HG02870 (cell line): ENCODE measurements at regions not wholly inside any gene's neighbourhood (a gene's known extent, or its start where the extent isn't known, plus 50 kb on each side); places are given as distances from the start of the nearest gene placed in this dataset.

Experiments
- ATAC-seq: cut with Tn5 transposase; IDR thresholded peaks from one replicate; pipeline ENCODE4 v1.9.1; 2021; ENCODE audit warnings: mild to moderate bottlenecking, moderate library complexity; ENCODE audit not compliant: unreplicated experiment

GRCh38 chr7:118075936-118076335 lies 108.0 kb upstream of the LSM8 start:
- no peak for ATAC-seq

DNA sequence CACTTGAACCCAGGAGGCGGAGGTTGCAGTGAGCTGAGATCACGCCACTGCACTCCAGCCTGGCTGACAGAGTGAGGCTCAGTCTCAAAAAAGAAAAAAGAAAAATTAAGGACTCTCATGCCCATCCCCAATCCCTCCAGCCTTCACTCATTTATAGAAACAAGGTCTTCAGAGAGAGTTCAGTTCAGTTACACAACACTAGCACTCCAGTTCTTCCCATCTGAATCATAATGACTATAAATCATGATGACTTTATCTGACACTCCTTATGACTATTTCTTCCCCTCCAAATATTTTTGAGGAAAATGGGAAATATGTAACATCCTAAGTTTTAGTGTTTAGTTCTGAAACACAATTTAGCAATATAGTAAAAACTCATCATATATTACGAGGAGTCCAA lies 107.4 kb upstream of the LSM8 start:
- no peak for ATAC-seq

GRCh38 chr7:118078015-118078414 lies 105.9 kb upstream of the LSM8 start:
- ATAC-seq: no peak

- no peak for ATAC-seq
These were observed 104.6 kb upstream of the LSM8 start for GRCh38 chr7:118079369-118079768.

- peak; percentile 98 for ATAC-seq
These were observed 103.0 kb upstream of the LSM8 start for GRCh38 chr7:118080947-118081346.

- ATAC-seq: no peak
These were observed 101.5 kb upstream of the LSM8 start for GRCh38 chr7:118082506-118082905.

DNA sequence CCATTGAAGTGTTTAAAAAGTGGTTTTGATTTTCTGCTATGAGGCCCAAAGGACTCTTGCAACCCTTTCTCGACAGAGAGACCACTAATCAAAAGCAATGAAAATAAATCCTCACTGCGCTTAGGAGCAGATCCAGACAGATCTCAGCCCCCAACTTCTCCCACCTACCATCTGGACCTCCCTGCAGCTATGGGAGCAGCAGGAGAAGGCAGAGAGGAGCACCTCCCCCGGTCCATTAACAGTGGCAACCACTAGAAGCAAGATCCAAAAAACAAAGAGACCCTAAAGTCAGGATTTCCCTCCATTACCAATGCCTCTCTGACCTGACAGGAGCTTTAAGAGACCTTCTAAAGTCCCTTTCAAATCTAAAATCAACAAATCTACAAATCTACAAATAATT lies 99.0 kb upstream of the LSM8 start:
- ATAC-seq: no peak

- ATAC-seq: no peak
These were observed 96.8 kb upstream of the LSM8 start for GRCh38 chr7:118087126-118087525.

DNA sequence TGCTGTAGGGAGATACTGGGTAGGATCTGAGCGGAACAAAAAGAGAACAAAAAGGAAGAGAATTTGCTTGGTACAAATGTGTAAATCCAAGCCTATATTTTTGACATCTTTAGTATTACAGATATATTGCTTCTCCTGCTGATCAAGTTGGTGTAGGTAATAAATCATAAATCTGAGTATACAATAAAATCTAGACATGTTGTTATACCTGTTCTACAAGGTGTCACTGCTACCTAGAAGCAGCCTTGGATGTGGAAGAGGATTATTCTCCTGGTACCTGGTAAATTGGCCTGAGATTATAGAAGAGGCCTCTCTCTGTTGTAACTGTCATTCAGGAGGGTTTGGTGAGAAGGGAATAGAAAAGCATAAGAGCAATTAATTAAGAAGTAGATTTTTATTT lies 89.9 kb upstream of the LSM8 start:
- ATAC-seq: no peak

GRCh38 chr7:118104812-118105441 lies 79.0 kb upstream of the LSM8 start:
- peak; percentile 69 for ATAC-seq

DNA sequence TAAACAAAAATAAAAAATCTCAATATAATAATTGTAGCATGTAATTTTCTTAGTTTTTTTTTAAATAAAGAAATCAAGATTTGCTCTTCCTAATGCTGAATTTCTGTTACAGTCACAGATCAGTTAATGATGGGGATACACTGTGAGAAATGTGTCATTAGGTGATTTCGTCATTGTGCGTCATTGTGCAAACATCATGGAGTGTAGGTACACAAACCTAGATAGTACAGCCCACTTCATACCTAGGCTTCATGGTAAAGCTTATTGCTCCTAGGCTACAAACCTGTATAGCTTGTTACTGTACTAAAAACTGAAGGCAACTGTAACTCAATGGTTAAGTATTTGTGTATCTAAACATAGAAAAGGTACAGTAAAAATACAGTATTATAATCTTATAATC lies 74.4 kb upstream of the LSM8 start:
- ATAC-seq: peak; percentile 15

DNA sequence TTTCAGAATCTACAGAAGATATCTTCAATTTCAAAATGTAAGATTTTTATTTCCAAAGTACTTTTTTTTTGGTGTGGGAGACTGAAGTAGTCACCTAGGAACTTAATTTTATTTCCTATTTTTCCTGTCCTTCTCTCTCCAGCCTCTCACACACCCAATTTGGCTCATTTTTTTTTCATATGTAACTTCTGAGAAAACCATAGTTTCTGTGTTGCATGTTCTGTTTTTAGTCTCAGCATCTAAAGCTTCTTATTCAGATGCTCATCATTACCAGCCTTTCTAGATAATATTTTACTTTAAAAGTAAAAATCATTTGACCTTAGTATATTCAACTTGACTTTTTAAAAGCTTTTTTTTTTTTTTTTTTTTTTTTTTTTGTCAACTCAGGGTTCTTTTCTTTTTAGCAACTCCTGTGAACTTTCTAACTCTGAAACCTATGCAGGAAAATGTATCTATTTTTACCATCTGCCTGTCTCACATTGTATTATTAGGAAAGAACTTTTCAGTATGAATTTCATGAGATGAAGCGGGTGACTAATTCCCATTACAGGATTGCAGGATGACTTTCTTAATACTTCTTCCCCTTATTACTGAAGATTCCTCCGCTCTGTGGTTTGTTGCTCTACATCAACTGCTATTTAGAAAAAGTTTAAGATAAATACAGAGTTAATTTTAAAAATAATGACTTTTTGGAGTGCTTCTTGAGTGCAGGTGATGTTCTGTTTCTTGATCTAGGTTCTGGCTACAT lies 73.6 kb upstream of the LSM8 start:
- peak; percentile 59 for ATAC-seq

GRCh38 chr7:118111347-118111746 lies 72.6 kb upstream of the LSM8 start:
- ATAC-seq: no peak

DNA sequence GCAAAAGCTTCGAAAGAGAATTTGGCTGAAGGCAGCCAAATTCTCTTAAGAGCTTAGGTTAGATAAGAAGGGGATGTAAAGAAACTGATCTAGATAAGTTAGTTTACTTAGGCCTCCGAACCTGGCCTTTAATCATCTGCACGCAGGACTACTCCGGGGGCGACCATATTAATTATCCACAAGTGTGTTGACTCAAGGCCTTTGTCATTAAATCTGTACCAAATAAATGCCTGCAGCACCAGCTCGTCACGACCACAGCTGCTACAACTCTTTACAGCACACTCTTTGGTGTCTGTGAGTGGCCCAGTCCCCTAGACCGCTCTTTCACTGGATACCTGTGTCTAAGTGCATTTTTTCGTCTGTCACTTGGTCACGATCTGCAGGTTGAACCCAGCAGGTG lies 69.8 kb upstream of the LSM8 start:
- no peak for ATAC-seq

DNA sequence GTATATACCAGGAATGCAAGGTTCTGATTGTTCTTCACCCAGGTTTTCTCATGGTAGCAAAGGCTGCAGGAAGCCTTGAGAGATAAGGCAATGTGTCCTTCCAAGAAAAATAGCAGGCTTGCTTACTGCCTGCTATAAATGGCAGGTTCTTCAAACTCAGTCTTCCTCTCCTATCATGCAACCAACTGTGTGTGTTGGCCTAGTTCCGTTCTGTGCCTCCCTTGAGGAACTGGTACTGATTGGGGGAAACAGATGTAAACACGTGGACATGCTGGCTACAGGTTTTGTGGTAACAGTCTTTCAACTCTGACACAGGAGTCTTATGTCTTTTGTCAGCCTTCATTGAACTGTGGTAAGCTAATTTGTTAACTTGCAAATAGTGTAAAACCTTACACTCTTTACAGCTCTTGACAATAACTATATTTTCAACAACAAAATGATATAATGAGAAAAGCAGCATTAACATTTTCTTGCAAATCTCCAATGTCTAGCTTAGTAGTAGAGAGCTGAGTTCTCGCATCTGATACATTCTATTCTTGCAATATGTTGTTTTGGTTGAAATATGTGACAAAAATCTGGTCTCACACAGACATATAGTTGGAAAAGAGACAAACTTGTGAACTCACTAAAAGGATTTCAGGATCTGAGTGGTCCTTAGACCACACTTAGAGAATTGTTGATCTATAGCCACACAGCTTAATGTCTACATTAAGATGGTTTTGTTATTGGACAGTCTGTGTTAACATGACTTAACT lies 54.7 kb upstream of the LSM8 start:
- ATAC-seq: peak; percentile 87

DNA sequence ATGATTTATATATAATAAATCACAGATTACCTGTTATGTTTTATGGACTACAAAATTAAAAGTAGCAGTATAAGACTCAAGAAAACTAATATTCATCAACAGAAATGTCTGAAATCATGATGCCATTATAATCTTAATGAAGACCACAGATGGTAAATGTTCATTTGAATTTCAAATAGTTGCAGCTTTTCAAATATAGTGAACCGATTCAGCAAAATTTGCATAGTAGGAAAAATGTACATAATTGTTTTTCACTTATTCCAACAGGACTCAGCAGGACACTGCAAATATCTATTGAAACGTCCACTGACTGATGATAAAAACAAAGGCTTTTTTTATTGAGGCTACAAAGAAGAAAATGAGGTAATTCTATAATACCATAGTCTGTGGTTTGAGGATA lies 51.2 kb upstream of the LSM8 start:
- no peak for ATAC-seq
